ENCODE measurements at regions not wholly inside any gene's neighbourhood (a gene's known extent, or its start where the extent isn't known, plus 50 kb on each side); places are given as distances from the start of the nearest gene placed in this dataset.

- TF ChIP-seq PATZ1 (CRISPR knock-in tag; IDR thresholded peaks at IDR 0.05; ENCODE audit: borderline replicate concordance) (no peak), ZFP3 (CRISPR knock-in tag; IDR thresholded peaks at IDR 0.05) (no peak), ZFP30 (CRISPR knock-in tag; IDR thresholded peaks at IDR 0.05) (no peak), ISL1 (CRISPR knock-in tag; IDR thresholded peaks at IDR 0.05) (no peak), RARB (CRISPR knock-in tag; IDR thresholded peaks at IDR 0.05) (no peak), ZNF565 (CRISPR knock-in tag; conservative IDR thresholded peaks at IDR 0.05; ENCODE audit: low read depth) (no peak), ARNTL (CRISPR knock-in tag; IDR thresholded peaks at IDR 0.05; ENCODE audit: borderline replicate concordance, low read depth) (no peak), SNAI2 (CRISPR knock-in tag; IDR thresholded peaks at IDR 0.05) (no peak), CREB5 (CRISPR knock-in tag; IDR thresholded peaks at IDR 0.05; ENCODE audit: low read depth) (no peak), CSDC2 (CRISPR knock-in tag; IDR thresholded peaks at IDR 0.05) (no peak)
Observed at GRCh38 chr14:60357551-60358149, 108.6 kb downstream of the PPM1A start.
